Testis (tissue), 2 donors: ENCODE measurements at regions not wholly inside any gene's neighbourhood (a gene's known extent, or its start where the extent isn't known, plus 50 kb on each side); places are given as distances from the start of the nearest gene placed in this dataset.
"Not testable (repeated sequence)": the region's sequence is repeated elsewhere in the genome, so short reads cannot be mapped to it uniquely, and the experiment has no call there.

Experiments used
- CTCF ChIP-seq, 3 experiments: fragments of 450-650 bp in 2 of 3; fragments of 200-600 bp in 1 of 3; sonication (generic) in 1 of 3; IDR thresholded peaks; one replicate each; pipeline ENCODE4 v1.5.1; 2016 to 2019; ENCODE audit warnings: antibody characterized with exemption in 3 of 3, mild to moderate bottlenecking in 2 of 3, moderate library complexity in 1 of 3
- POLR2A ChIP-seq: fragments of 450-650 bp; IDR thresholded peaks from one replicate; pipeline ENCODE4 v1.6.1; 2017; ENCODE audit warnings: antibody characterized with exemption, mild to moderate bottlenecking, moderate library complexity

- TF ChIP-seq POLR2A; CTCF (IDR thresholded peaks at IDR 0.05): not testable (repeated sequence)
Observed at GRCh38 chr9:85160944-85161343, 491.4 kb downstream of the NTRK2 start.
